ENCODE measurements at regions not wholly inside any gene's neighbourhood (a gene's known extent, or its start where the extent isn't known, plus 50 kb on each side); places are given as distances from the start of the nearest gene placed in this dataset.

DNA sequence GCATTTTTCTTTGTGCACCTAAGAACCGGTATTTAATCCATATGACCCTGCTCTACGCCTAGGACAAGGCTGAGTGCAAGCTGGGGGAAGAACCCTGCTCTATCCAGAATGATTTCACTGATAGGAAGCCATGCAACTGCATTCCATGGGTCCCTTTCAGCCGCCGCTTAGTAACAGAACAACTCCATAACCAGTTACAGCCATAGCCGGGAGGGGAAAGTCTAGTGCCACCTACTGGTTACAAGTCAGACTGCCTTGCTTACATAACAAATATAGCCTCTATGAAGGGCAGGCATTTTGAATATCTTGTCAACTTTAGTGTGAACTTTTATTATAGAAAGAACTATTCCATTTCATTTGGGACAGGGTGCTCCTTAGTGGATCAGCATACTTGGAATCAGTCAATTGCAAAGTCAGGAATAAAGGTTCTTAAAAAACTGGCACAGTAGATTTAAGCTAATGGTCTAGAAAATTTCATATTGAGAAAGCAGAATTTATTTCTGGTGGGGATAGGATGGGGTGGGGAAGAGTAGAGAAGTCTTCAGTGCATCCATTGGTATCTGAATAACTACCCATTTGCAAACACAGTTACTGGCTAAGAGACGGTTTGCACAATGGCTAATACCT is 521.7 kb downstream of the ADRA2A start:
- no peak overlapping the region for H3K4ac ChIP-seq (replicated peaks; ENCODE audit: insufficient read length, low read depth, low read length)
- no peak overlapping the region for H4K91ac ChIP-seq (replicated peaks; ENCODE audit: insufficient read length, low read length)
- no peak overlapping the region for H4K5ac ChIP-seq (ENCODE audit: insufficient read length, low read depth, low read length)
- no peaks in the 10 kb centered on the region for H3K36me3 ChIP-seq (ENCODE audit: control insufficient read depth in 2 of 4, insufficient read depth in 4 of 4, low read length in 3 of 4)
- H3K27me3 ChIP-seq (replicated peaks in 1 of 4; ENCODE audit: control insufficient read depth in 3 of 4, extremely low read depth in 1 of 4, insufficient read depth in 3 of 4, low read length in 3 of 4), result no peaks in the 10 kb centered on the region
- H3K79me2 ChIP-seq (ENCODE audit: control insufficient read depth in 1 of 2, insufficient read depth in 2 of 2, low read length in 2 of 2), result no peaks in the 10 kb centered on the region
- no peak overlapping the region for H3K18ac ChIP-seq (ENCODE audit: extremely low read depth, low read length)
- H2BK20ac ChIP-seq (ENCODE audit: low read length), result no peak overlapping the region
- H3K4me3 ChIP-seq (ENCODE audit: extremely low read depth in 1 of 4, insufficient read depth in 2 of 4, low read depth in 3 of 4, low read length in 4 of 4), result no peak overlapping the region
- H3K4me1 ChIP-seq (replicated peaks in 1 of 4; ENCODE audit: control insufficient read depth in 3 of 4, insufficient read depth in 4 of 4, low read length in 3 of 4), result peaks cover 0 to 3% (median 0%) of the 10 kb centered on the region in 4 experiments; a peak in 1 of 7 replicates
- H2BK15ac ChIP-seq (ENCODE audit: low read length), result no peak overlapping the region
- H2AFZ ChIP-seq (ENCODE audit: low read length), result peak overlapping the region; percentile 90
- H3K23ac ChIP-seq (ENCODE audit: insufficient read length), result no peak overlapping the region
- H3K79me1 ChIP-seq (ENCODE audit: low read depth, low read length), result no peaks in the 10 kb centered on the region
- H2BK5ac ChIP-seq (ENCODE audit: low read depth, low read length), result no peak overlapping the region
- no peak overlapping the region for H2BK120ac ChIP-seq (replicated peaks; ENCODE audit: low read depth, low read length)
- peak; percentile 87 for FAIRE-seq
- H4K8ac ChIP-seq (ENCODE audit: extremely low read depth, insufficient read depth, low read length), result no peak overlapping the region
- ChIA-PET CTCF (ENCODE audit: partially characterized antibody) (interaction anchor here (0.6 to 3.5 kb wide), 57 partner anchors 8 to 1424 kb away, joined by 3 to 16 read pairs (median 4); no protein-coding TSS in a partner anchor), POLR2A (ENCODE audit: partially characterized antibody) (no interaction called here)
- no peak overlapping the region for H2BK12ac ChIP-seq (ENCODE audit: low read depth, low read length)
- H3K23me2 ChIP-seq (ENCODE audit: low read depth, low read length), result no peaks in the 10 kb centered on the region
- WGBS, 2 experiments (ENCODE audit: extremely low coverage in 1 of 2, insufficient coverage in 1 of 2, insufficient read length in 1 of 2, insufficient replicate concordance in 2 of 2, low coverage in 1 of 2, low lambda C conversion rate in 2 of 2, missing lambda C conversion rate in 1 of 2), result 42% methylated on average over 6 of the region's 6 CpGs; no CpG with 5 or more reads in 1 of the 2 experiments
- peak; percentile 39 to 68 for DNase-seq (ENCODE audit: low read depth in 1 of 2, low spot score in 2 of 2)
- H3K9ac ChIP-seq (replicated peaks in 1 of 4; ENCODE audit: extremely low read depth in 1 of 4, low read depth in 3 of 4, low read length in 3 of 4), result no peak overlapping the region
- H3K27ac ChIP-seq (ENCODE audit: low read depth, low read length), result no peak overlapping the region
- no peak overlapping the region for H3K56ac ChIP-seq (replicated peaks; ENCODE audit: insufficient read length, low read depth, low read length)
- H2AK5ac ChIP-seq (ENCODE audit: low read depth, low read length), result no peak overlapping the region
- TF ChIP-seq, protein P1, sequence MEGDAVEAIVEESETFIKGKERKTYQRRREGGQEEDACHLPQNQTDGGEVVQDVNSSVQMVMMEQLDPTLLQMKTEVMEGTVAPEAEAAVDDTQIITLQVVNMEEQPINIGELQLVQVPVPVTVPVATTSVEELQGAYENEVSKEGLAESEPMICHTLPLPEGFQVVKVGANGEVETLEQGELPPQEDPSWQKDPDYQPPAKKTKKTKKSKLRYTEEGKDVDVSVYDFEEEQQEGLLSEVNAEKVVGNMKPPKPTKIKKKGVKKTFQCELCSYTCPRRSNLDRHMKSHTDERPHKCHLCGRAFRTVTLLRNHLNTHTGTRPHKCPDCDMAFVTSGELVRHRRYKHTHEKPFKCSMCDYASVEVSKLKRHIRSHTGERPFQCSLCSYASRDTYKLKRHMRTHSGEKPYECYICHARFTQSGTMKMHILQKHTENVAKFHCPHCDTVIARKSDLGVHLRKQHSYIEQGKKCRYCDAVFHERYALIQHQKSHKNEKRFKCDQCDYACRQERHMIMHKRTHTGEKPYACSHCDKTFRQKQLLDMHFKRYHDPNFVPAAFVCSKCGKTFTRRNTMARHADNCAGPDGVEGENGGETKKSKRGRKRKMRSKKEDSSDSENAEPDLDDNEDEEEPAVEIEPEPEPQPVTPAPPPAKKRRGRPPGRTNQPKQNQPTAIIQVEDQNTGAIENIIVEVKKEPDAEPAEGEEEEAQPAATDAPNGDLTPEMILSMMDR (IDR thresholded peaks at IDR 0.05; ENCODE audit: control extremely low read depth in 1 of 3, insufficient read depth in 1 of 3, low read depth in 1 of 3, low read length in 3 of 3), result peak; percentile 23 to 90 (median 71)
- TF ChIP-seq YY1 (IDR thresholded peaks at IDR 0.05; ENCODE audit: low read depth, low read length), result peak; percentile 82
- TF ChIP-seq ASH2L (IDR thresholded peaks at IDR 0.05; ENCODE audit: low read length), result no peak
- TF ChIP-seq SP1 (IDR thresholded peaks at IDR 0.05; ENCODE audit: low read depth, low read length), result no peak
- TF ChIP-seq TEAD4 (IDR thresholded peaks at IDR 0.05; ENCODE audit: low read depth, low read length), result peak; percentile 68
- no peak for TF ChIP-seq ZNF274 (IDR thresholded peaks at IDR 0.05; ENCODE audit: borderline replicate concordance, extremely low read depth, low read length)
- peak; percentile 72 to 87 for TF ChIP-seq RAD21 (IDR thresholded peaks at IDR 0.05 in 1 of 2, conservative IDR thresholded peaks at IDR 0.05 in 1 of 2; ENCODE audit: low read depth in 2 of 2, low read length in 2 of 2)
- 0 out of 2 replicates have a peak, but pooled peaks have one; percentile 18 for TF ChIP-seq CREB1 (IDR thresholded peaks at IDR 0.05)
- no peaks in the 10 kb centered on the region for H4K20me1 ChIP-seq (replicated peaks in 1 of 2; ENCODE audit: control insufficient read depth in 1 of 2, insufficient read depth in 2 of 2, low read length in 2 of 2)
- no peaks in the 10 kb centered on the region for H3K9me3 ChIP-seq (ENCODE audit: insufficient read depth in 2 of 2, low read depth in 1 of 2, low read length in 1 of 2)
- H3K14ac ChIP-seq (ENCODE audit: insufficient read length), result no peak overlapping the region
- no peak overlapping the region for H3K4me2 ChIP-seq (ENCODE audit: insufficient read depth in 1 of 2, low read depth in 2 of 2, low read length in 2 of 2)

Measured in H1 (cell line).